B cell (primary cell): ENCODE measurements at regions not wholly inside any gene's neighbourhood (a gene's known extent, or its start where the extent isn't known, plus 50 kb on each side); places are given as distances from the start of the nearest gene placed in this dataset.

Experiments
- ATAC-seq: fragments of 200-7000 bp; cut with Tn5 transposase; one replicate; pipeline ENCODE4 v1.10.0; 2021; ENCODE audit warnings: low read depth, mild to moderate bottlenecking, moderate number of reproducible peaks, moderate library complexity
- CTCF ChIA-PET: fragments of 350-600 bp; sonication (Branson Sonifier 250); formaldehyde crosslinking; loops from one replicate; lab custom pipeline; 2021; ENCODE audit warnings: antibody characterized with exemption, inconsistent platforms; lab: Charles Lee
- POLR2A ChIA-PET: fragments of 350-600 bp; sonication (Branson Sonifier 250); formaldehyde crosslinking; loops from one replicate; lab custom pipeline; 2021; ENCODE audit warnings: antibody characterized with exemption; lab: Charles Lee
- DNase-seq: peaks from one replicate; pipeline ENCODE4 v3.0.0; 2013
- H2AFZ ChIP-seq: 2 replicates; pipeline ENCODE4 v1.6.1; 2012; ENCODE audit warnings: mild to moderate bottlenecking, low read depth, low read length; ENCODE audit not compliant: insufficient read depth, poor library complexity, severe bottlenecking
- H3K27ac ChIP-seq, 2 donors: 1 replicate in 1 of 2; 2 replicates in 1 of 2; pipeline ENCODE4 v1.5.1; 2012 to 2013; ENCODE audit warnings: low read length in 2 of 2, mild to moderate bottlenecking in 2 of 2, moderate library complexity in 1 of 2
- H3K27me3 ChIP-seq, 4 experiments: fragments of 200-600 bp in 1 of 4; sonication (generic) in 1 of 4; replicated peaks in 1 of 4; 1 replicate in 2 of 4; 2 replicates in 2 of 4; pipeline versions ENCODE4 v1.6.1 to v1.7.0; 2013 to 2016; ENCODE audit warnings: low read length in 3 of 4, mild to moderate bottlenecking in 2 of 4, mixed read lengths in 1 of 4, moderate library complexity in 1 of 4; ENCODE audit not compliant: insufficient read depth in 4 of 4, control insufficient read depth in 3 of 4; ENCODE audit errors: control extremely low read depth in 1 of 4
- H3K36me3 ChIP-seq, 2 experiments: replicated peaks in 1 of 2; 1 replicate in 1 of 2; 2 replicates in 1 of 2; pipeline versions ENCODE4 v1.6.1 to v1.7.1; 2013; ENCODE audit warnings: low read length in 1 of 2; ENCODE audit not compliant: insufficient read depth in 2 of 2, control insufficient read depth in 1 of 2; ENCODE audit errors: control extremely low read depth in 1 of 2, extremely low read depth in 1 of 2
- H3K4me1 ChIP-seq, 2 donors: fragments of 200-600 bp in 1 of 2; sonication (generic) in 1 of 2; 1 replicate in 1 of 2; 2 replicates in 1 of 2; pipeline versions ENCODE4 v1.5.1 to v1.6.1; 2013 to 2017; ENCODE audit warnings: low read length in 2 of 2; ENCODE audit not compliant: control insufficient read depth in 2 of 2, insufficient read depth in 2 of 2
- H3K4me2 ChIP-seq: replicated peaks from 2 replicates; pipeline ENCODE3; 2012; ENCODE audit warnings: mild to moderate bottlenecking, low read depth, low read length; ENCODE audit not compliant: poor library complexity, severe bottlenecking
- H3K4me3 ChIP-seq, 5 experiments: fragments of 200-600 bp in 1 of 5; sonication (generic) in 1 of 5; 1 replicate in 3 of 5; 2 replicates in 2 of 5; pipeline versions ENCODE4 v1.5.1 to v1.7.0; 2011 to 2016; ENCODE audit warnings: low read length in 4 of 5, mild to moderate bottlenecking in 4 of 5, low read depth in 2 of 5, control low read depth in 1 of 5, moderate library complexity in 1 of 5; ENCODE audit not compliant: insufficient read depth in 1 of 5; ENCODE audit errors: control extremely low read depth in 1 of 5, extremely low read depth in 1 of 5
- H3K79me2 ChIP-seq: fragments of 200-600 bp; sonication (generic); one replicate; pipeline ENCODE4 v1.6.0; 2016; ENCODE audit warnings: low read length; ENCODE audit not compliant: control insufficient read depth, insufficient read depth
- H3K9ac ChIP-seq: fragments of 200-600 bp; sonication (generic); 2 replicates; pipeline ENCODE4 v1.6.1; 2017; ENCODE audit warnings: mild to moderate bottlenecking, low read length, moderate library complexity
- H3K9me3 ChIP-seq, 3 donors: one replicate each; pipeline versions ENCODE4 v1.6.1 to v1.7.1; 2013; ENCODE audit warnings: low read length in 2 of 3; ENCODE audit not compliant: control insufficient read depth in 2 of 3, insufficient read depth in 1 of 3; ENCODE audit errors: control extremely low read depth in 1 of 3
- H4K20me1 ChIP-seq: 2 replicates; pipeline ENCODE4 v1.6.0; 2012; ENCODE audit warnings: mild to moderate bottlenecking, low read length; ENCODE audit not compliant: insufficient read depth, control insufficient read depth, poor library complexity, severe bottlenecking
- H3K27ac Mint-ChIP-seq: one replicate; pipeline ENCODE4 v1.8.0; 2021; ENCODE audit warnings: mixed read lengths
- H3K27me3 Mint-ChIP-seq: one replicate; pipeline ENCODE4 v1.8.0; 2021; ENCODE audit warnings: mixed read lengths
- H3K4me1 Mint-ChIP-seq: one replicate; pipeline ENCODE4 v1.8.0; 2021; ENCODE audit warnings: mixed read lengths
- H3K4me3 Mint-ChIP-seq: one replicate; pipeline ENCODE4 v1.8.0; 2021; ENCODE audit warnings: mixed read lengths
- H3K9me3 Mint-ChIP-seq: one replicate; pipeline ENCODE4 v1.8.0; 2022; ENCODE audit warnings: mixed read lengths; ENCODE audit not compliant: insufficient read depth
- CTCF ChIP-seq: fragments of 200-600 bp; IDR thresholded peaks from one replicate; pipeline ENCODE4 v1.8.0; 2022; ENCODE audit warnings: antibody characterized with exemption, mild to moderate bottlenecking
- EZH2 ChIP-seq: IDR thresholded peaks from 2 replicates; pipeline ENCODE4 v1.6.1; 2012; ENCODE audit warnings: borderline replicate concordance, low read depth, mild to moderate bottlenecking, moderate library complexity, low read length; ENCODE audit not compliant: insufficient read depth, poor library complexity, severe bottlenecking
- WGBS: methylation state at CpG from one replicate; pipeline ENCODE4 v1.1.5; 2013; ENCODE audit warnings: missing lambda C conversion rate; ENCODE audit not compliant: insufficient coverage; 5-methylcytosine and 5-hydroxymethylcytosine counted together
- intact Hi-C: fragments of 100-400 bp; cut with micrococcal nuclease; formaldehyde crosslinking; loops from one replicate; pipeline ENCODE4 v1.10.0; 2022

- CTCF ChIA-PET, result no interaction called here
- Histone ChIP-seq H3K79me2 (no peaks in the 10 kb centered on the region), H3K4me3 (no peak overlapping the region), H4K20me1 (no peaks in the 10 kb centered on the region), H3K27me3 (peaks cover 0 to 2% (median 0%) of the 10 kb centered on the region in 4 experiments), H3K9me3 (peaks cover 0 to 11% (median 0%) of the 10 kb centered on the region in 3 donors), H3K27ac (no peak overlapping the region), H3K36me3 (no peaks in the 10 kb centered on the region), H3K4me1 (no peaks in the 10 kb centered on the region), H3K4me2 (no peak overlapping the region), H3K9ac (no peak overlapping the region), H2AFZ (no peak overlapping the region)
- DNase-seq (no peak), ATAC-seq (no peak)
- Mint-ChIP-seq H3K9me3 (no peaks in the 10 kb centered on the region), H3K4me1 (no peaks in the 10 kb centered on the region), H3K4me3 (no peak overlapping the region), H3K27ac (no peak overlapping the region), H3K27me3 (peaks cover 17% of the 10 kb centered on the region)
- intact Hi-C loops, result no loop called here
- TF ChIP-seq CTCF (no peak), EZH2 (no peak)
- WGBS, result 69% methylated on average over 8 of the region's 10 CpGs
- POLR2A ChIA-PET, result no interaction called here
Observed at GRCh38 chr11:45556851-45557707, 108.3 kb downstream of the CHST1 start.

GRCh38 chr11:45554230-45554967 lies 111.0 kb downstream of the CHST1 start:
- ChIA-PET CTCF (no interaction called here), POLR2A (no interaction called here)
- Histone ChIP-seq H2AFZ (no peak overlapping the region), H3K27ac (no peak overlapping the region), H3K9me3 (peaks cover 0 to 11% (median 0%) of the 10 kb centered on the region in 3 donors), H3K27me3 (peaks cover 0 to 2% (median 0%) of the 10 kb centered on the region in 4 experiments), H3K4me3 (no peak overlapping the region), H3K4me2 (no peak overlapping the region), H3K79me2 (no peaks in the 10 kb centered on the region), H3K36me3 (no peaks in the 10 kb centered on the region), H3K9ac (no peak overlapping the region), H3K4me1 (no peaks in the 10 kb centered on the region), H4K20me1 (no peaks in the 10 kb centered on the region)
- no peaks in the 10 kb centered on the region for H3K4me1 Mint-ChIP-seq
- WGBS, result 89% methylated on average over 10 of the region's 14 CpGs
- H3K27me3 Mint-ChIP-seq, result peaks cover 9% of the 10 kb centered on the region
- H3K27ac Mint-ChIP-seq, result no peak overlapping the region
- ATAC-seq (no peak), DNase-seq (no peak)
- no peaks in the 10 kb centered on the region for H3K9me3 Mint-ChIP-seq
- TF ChIP-seq EZH2 (no peak), CTCF (no peak)
- intact Hi-C loops, result no loop called here
- no peak overlapping the region for H3K4me3 Mint-ChIP-seq
